Bronchial epithelial cell (primary cell): ENCODE measurements at regions not wholly inside any gene's neighbourhood (a gene's known extent, or its start where the extent isn't known, plus 50 kb on each side); places are given as distances from the start of the nearest gene placed in this dataset.

Experiments used
- DNase-seq: peaks from one replicate; pipeline ENCODE4 v3.0.0-alpha.2; 2010; ENCODE audit warnings: low read depth
- FAIRE-seq: peaks from 2 replicates; lab custom pipeline; 2011; peaks lifted over from hg19 to GRCh38; lab: Jason Lieb, UNC
- H3K27me3 ChIP-seq: 2 replicates; pipeline ENCODE4 v1.5.1; 2011; ENCODE audit warnings: low read length; ENCODE audit not compliant: control insufficient read depth, insufficient read depth
- H3K36me3 ChIP-seq: 2 replicates; pipeline ENCODE4 v1.5.1; 2011; ENCODE audit warnings: low read length; ENCODE audit not compliant: control insufficient read depth, insufficient read depth
- H3K4me3 ChIP-seq: 2 replicates; pipeline ENCODE4 v1.5.1; 2011; ENCODE audit warnings: mild to moderate bottlenecking, low read depth, low read length, control low read depth
- CTCF ChIP-seq: IDR thresholded peaks from 2 replicates; pipeline ENCODE4 v1.5.1; 2011; ENCODE audit warnings: mild to moderate bottlenecking, moderate library complexity, low read length, control low read depth, inconsistent platforms; ENCODE audit not compliant: insufficient read depth, severe bottlenecking

GRCh38 chr11:92769112-92769511 is 200.3 kb upstream of the MTNR1B start:
- DNase-seq (no peak), FAIRE-seq (no peak)
- TF ChIP-seq CTCF: no peak
- no peak overlapping the region for H3K4me3 ChIP-seq
- no peaks in the 10 kb centered on the region for H3K27me3 ChIP-seq
- H3K36me3 ChIP-seq: no peaks in the 10 kb centered on the region

GRCh38 chr11:92770419-92770818 is 199.0 kb upstream of the MTNR1B start:
- no peak for TF ChIP-seq CTCF
- H3K4me3 ChIP-seq: no peak overlapping the region
- FAIRE-seq: no peak

GRCh38 chr11:92770981-92771380 is 198.5 kb upstream of the MTNR1B start:
- Histone ChIP-seq H3K27me3 (no peaks in the 10 kb centered on the region), H3K4me3 (no peak overlapping the region), H3K36me3 (no peaks in the 10 kb centered on the region)
- DNase-seq: no peak
- FAIRE-seq: no peak
- TF ChIP-seq CTCF: no peak

More at GRCh38 chr11:92770419-92770818, 199.0 kb upstream of the MTNR1B start:
- no peaks in the 10 kb centered on the region for H3K36me3 ChIP-seq
- no peak for DNase-seq
- H3K27me3 ChIP-seq: no peaks in the 10 kb centered on the region

GRCh38 chr11:92771701-92772100 is 197.8 kb upstream of the MTNR1B start:
- no peak for TF ChIP-seq CTCF
- Histone ChIP-seq H3K4me3 (no peak overlapping the region), H3K27me3 (no peaks in the 10 kb centered on the region), H3K36me3 (no peaks in the 10 kb centered on the region)
- FAIRE-seq (no peak), DNase-seq (no peak)

- TF ChIP-seq CTCF: no peak
- no peaks in the 10 kb centered on the region for H3K36me3 ChIP-seq
- H3K27me3 ChIP-seq: no peaks in the 10 kb centered on the region
- FAIRE-seq: no peak
- H3K4me3 ChIP-seq: no peak overlapping the region
- no peak for DNase-seq
Measured at GRCh38 chr11:92775003-92775676, 194.3 kb upstream of the MTNR1B start.

GRCh38 chr11:92776676-92777075 is 192.8 kb upstream of the MTNR1B start:
- TF ChIP-seq CTCF: no peak
- Histone ChIP-seq H3K27me3 (no peaks in the 10 kb centered on the region), H3K4me3 (no peak overlapping the region), H3K36me3 (no peaks in the 10 kb centered on the region)
- FAIRE-seq (no peak), DNase-seq (no peak)
